ENCODE measurements at regions not wholly inside any gene's neighbourhood (a gene's known extent, or its start where the extent isn't known, plus 50 kb on each side); places are given as distances from the start of the nearest gene placed in this dataset.
"Not testable (repeated sequence)": the region's sequence is repeated elsewhere in the genome, so short reads cannot be mapped to it uniquely, and the experiment has no call there.

DNA sequence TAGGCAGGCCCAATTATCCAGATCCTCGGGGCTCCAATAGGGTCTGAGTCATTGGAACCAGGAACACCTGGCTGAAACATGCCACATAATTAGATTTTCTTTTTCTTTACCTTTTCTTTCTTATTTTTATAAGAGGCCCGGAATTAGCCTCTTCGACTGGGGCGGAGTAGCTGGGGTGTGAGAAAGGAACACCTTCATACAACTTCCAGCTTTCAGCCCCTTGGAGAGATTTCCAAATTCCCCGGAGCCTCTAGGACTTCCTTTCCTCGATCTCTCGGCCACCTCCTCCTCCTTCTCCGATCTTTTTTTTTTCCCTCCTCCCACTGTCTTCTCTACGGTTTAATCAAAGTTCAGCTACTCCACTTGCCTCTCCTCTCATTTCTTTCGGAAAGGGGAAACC lies 146.8 kb upstream of the ANKRD20A1 start:
- TF ChIP-seq POLR2A (IDR thresholded peaks at IDR 0.05; ENCODE audit: borderline replicate concordance, extremely low read depth, insufficient read depth, insufficient read length); EZH2 (IDR thresholded peaks at IDR 0.05); CEBPB (IDR thresholded peaks at IDR 0.05; ENCODE audit: low read depth); JUND (IDR thresholded peaks at IDR 0.05); POLR2AphosphoS5 (IDR thresholded peaks at IDR 0.05; ENCODE audit: low read depth, low read length); SIN3A (IDR thresholded peaks at IDR 0.05; ENCODE audit: low read depth); ZNF274 (IDR thresholded peaks at IDR 0.05; ENCODE audit: low read depth, low read length): not testable (repeated sequence)
- TF ChIP-seq, protein P1, sequence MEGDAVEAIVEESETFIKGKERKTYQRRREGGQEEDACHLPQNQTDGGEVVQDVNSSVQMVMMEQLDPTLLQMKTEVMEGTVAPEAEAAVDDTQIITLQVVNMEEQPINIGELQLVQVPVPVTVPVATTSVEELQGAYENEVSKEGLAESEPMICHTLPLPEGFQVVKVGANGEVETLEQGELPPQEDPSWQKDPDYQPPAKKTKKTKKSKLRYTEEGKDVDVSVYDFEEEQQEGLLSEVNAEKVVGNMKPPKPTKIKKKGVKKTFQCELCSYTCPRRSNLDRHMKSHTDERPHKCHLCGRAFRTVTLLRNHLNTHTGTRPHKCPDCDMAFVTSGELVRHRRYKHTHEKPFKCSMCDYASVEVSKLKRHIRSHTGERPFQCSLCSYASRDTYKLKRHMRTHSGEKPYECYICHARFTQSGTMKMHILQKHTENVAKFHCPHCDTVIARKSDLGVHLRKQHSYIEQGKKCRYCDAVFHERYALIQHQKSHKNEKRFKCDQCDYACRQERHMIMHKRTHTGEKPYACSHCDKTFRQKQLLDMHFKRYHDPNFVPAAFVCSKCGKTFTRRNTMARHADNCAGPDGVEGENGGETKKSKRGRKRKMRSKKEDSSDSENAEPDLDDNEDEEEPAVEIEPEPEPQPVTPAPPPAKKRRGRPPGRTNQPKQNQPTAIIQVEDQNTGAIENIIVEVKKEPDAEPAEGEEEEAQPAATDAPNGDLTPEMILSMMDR (IDR thresholded peaks at IDR 0.05 in 2 of 3, conservative IDR thresholded peaks at IDR 0.05 in 1 of 3; ENCODE audit: borderline replicate concordance in 1 of 3, insufficient read depth in 1 of 3, low read depth in 2 of 3, low read length in 2 of 3) = not testable (repeated sequence)
- TF ChIP-seq, protein P2, sequence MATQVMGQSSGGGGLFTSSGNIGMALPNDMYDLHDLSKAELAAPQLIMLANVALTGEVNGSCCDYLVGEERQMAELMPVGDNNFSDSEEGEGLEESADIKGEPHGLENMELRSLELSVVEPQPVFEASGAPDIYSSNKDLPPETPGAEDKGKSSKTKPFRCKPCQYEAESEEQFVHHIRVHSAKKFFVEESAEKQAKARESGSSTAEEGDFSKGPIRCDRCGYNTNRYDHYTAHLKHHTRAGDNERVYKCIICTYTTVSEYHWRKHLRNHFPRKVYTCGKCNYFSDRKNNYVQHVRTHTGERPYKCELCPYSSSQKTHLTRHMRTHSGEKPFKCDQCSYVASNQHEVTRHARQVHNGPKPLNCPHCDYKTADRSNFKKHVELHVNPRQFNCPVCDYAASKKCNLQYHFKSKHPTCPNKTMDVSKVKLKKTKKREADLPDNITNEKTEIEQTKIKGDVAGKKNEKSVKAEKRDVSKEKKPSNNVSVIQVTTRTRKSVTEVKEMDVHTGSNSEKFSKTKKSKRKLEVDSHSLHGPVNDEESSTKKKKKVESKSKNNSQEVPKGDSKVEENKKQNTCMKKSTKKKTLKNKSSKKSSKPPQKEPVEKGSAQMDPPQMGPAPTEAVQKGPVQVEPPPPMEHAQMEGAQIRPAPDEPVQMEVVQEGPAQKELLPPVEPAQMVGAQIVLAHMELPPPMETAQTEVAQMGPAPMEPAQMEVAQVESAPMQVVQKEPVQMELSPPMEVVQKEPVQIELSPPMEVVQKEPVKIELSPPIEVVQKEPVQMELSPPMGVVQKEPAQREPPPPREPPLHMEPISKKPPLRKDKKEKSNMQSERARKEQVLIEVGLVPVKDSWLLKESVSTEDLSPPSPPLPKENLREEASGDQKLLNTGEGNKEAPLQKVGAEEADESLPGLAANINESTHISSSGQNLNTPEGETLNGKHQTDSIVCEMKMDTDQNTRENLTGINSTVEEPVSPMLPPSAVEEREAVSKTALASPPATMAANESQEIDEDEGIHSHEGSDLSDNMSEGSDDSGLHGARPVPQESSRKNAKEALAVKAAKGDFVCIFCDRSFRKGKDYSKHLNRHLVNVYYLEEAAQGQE (IDR thresholded peaks at IDR 0.05; ENCODE audit: low read depth) = not testable (repeated sequence)
- TF ChIP-seq, protein P3, sequence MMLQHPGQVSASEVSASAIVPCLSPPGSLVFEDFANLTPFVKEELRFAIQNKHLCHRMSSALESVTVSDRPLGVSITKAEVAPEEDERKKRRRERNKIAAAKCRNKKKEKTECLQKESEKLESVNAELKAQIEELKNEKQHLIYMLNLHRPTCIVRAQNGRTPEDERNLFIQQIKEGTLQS (IDR thresholded peaks at IDR 0.05) = not testable (repeated sequence)
- TF ChIP-seq, protein P4, sequence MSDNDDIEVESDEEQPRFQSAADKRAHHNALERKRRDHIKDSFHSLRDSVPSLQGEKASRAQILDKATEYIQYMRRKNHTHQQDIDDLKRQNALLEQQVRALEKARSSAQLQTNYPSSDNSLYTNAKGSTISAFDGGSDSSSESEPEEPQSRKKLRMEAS (IDR thresholded peaks at IDR 0.05) = not testable (repeated sequence)
- TF ChIP-seq, protein P5, sequence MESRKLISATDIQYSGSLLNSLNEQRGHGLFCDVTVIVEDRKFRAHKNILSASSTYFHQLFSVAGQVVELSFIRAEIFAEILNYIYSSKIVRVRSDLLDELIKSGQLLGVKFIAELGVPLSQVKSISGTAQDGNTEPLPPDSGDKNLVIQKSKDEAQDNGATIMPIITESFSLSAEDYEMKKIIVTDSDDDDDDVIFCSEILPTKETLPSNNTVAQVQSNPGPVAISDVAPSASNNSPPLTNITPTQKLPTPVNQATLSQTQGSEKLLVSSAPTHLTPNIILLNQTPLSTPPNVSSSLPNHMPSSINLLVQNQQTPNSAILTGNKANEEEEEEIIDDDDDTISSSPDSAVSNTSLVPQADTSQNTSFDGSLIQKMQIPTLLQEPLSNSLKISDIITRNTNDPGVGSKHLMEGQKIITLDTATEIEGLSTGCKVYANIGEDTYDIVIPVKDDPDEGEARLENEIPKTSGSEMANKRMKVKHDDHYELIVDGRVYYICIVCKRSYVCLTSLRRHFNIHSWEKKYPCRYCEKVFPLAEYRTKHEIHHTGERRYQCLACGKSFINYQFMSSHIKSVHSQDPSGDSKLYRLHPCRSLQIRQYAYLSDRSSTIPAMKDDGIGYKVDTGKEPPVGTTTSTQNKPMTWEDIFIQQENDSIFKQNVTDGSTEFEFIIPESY (IDR thresholded peaks at IDR 0.05; ENCODE audit: extremely low read depth, insufficient replicate concordance, low read length) = not testable (repeated sequence)
